ENCODE measurements at regions not wholly inside any gene's neighbourhood (a gene's known extent, or its start where the extent isn't known, plus 50 kb on each side); places are given as distances from the start of the nearest gene placed in this dataset.
"Not testable (repeated sequence)": the region's sequence is repeated elsewhere in the genome, so short reads cannot be mapped to it uniquely, and the experiment has no call there.

DNA sequence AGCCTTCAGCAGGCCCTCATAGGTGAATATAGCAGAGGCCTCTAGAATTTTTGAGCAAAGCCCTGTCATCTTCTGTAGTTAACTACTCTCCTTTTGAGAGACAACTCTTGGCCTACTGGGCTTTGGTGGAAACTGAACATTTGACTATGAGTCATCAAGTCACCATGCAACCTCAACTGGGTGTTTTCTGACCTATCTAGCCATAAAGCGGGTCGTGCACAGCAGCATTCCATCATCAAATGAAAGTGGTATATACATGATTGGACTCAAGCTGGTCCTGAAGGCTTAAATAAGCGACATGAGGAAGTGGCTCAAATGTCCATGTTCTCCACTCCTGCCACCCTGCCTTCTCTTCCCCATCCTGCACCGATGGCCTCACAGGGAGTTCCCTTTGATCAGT lies 1115.5 kb downstream of the TAF11L14 start:
- peak; percentile 69 for DNase-seq

GRCh38 chr5:18752317-18752716 lies 1118.1 kb downstream of the TAF11L14 start:
- no peak for DNase-seq

GRCh38 chr5:18754201-18754600 lies 1119.9 kb downstream of the TAF11L14 start:
- no peak for DNase-seq

DNA sequence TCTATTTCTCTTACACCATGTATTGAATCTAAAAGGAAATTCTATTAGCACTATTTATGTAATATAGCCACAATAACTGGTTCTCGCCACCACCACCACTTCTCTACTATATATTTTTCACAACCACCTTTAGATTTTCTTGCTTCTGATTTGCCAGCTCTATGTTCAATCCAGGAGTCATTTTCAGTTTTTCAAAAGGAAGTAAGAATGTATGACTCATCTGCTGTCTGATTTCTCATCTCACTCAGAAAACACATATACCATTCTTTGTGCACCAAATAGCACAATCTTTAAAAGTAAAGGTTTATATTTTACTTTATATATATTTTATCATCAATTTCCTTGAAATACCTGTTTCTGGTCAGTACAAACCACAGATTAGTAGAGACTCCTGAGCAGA lies 1127.5 kb downstream of the TAF11L14 start:
- peak; percentile 30 for DNase-seq

DNA sequence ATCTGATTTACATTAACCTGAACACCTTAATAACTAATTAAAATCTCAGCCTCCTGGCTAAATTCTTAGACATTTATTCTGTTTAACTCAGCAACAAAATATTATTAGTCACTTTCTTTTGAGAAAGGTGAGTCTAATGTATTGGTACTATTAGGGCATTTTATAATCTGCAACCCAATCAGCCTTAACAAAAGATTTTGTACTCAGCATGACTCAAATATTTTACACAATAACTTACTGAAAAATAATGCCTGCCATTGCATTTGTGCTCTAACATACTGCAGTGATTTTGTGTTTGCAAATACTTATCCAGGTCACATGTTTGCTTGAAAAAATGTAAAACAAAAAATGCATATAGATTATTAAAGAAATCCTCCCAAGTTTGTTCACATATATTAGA lies 1129.9 kb downstream of the TAF11L14 start:
- no peak for DNase-seq

GRCh38 chr5:18765304-18765703 lies 1131.0 kb downstream of the TAF11L14 start:
- DNase-seq = no peak

DNA sequence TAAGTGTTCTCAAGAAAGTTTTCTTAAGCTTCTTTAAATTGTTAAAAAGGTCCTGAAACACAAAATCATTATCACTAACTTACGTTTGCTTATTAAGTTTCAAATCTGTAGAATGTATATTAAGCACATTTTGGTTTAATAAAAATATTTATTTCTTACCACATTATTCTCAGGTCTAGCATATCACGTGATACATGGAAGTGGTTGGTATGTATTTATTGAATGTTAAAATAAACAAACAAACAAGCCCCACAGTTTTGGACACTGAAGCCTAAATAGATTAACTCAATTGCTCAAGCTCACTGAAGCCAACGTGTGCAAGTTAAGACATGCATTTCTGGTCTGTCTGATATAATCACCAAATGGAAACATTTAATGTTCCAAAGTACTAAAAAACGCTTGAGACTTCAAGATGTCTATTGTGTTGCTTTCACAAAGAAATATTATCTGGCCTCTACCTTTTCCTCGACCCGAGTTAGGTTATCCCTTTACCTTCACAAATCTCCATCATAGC lies 1136.9 kb downstream of the TAF11L14 start:
- no peak for DNase-seq

DNA sequence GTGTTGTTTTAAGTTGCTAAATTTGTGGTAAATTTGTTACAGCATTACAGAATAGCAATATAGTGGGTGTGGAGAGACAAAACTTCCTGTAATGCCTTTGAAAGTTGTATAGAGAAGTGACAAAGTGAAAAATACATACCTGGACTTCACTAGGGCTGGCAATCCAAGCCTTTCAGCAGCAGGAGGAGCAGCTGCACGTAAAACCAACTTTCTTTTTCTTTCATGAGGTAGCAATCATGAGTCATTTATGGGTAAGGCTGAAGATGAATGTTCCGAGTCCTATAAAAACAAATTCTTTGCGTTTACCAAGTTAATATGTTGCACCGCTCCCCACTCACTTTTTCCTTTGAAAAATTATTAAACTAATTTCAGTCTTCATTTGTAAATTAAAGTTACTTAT lies 1138.2 kb downstream of the TAF11L14 start:
- peak; percentile 30 for DNase-seq

GRCh38 chr5:18778225-18778624 lies 1144.0 kb downstream of the TAF11L14 start:
- no peak for DNase-seq

- no peak for DNase-seq
Measured at GRCh38 chr5:18789218-18789998, 1155.1 kb downstream of the TAF11L14 start.

DNA sequence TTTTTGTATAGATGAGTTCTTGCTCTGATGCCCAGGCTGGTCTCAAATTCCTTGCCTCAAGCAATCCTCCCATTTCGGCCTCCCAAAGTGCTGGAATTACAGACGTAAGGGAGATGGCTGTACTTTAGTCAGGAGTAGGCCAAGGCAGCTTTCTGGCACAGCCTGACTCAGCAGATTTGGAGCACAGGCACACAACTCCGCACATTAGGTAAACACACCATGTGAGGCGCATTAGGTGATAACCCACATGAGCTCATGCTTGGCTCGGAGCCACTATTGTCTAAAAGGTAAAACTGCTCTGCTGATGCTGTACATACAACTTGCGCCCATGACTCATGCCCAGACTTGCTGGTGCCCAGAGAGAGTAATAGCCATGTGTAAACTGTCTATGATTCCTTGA lies 1157.9 kb downstream of the TAF11L14 start:
- no peak for DNase-seq

GRCh38 chr5:18797222-18797621 lies 1163.0 kb downstream of the TAF11L14 start:
- DNase-seq = no peak

DNA sequence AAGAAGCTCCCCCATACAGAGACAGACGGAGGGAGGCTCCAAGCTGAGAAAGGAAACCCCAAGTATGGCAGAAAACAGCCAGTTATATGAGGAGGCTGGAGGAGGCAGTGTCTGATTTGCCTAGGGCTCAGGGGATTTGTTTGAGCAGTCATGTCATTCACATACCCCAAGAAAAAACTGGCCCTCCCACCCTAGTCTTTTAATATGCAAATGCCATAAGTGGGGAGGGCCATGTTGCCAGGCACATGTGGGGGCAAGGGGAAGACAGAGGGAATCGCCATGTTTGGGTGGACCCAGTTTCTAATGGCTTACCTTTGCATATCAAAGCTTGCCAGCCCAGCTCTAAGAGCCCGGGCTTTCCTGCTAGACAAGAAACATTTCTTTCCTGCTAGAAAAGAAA lies 1163.8 kb downstream of the TAF11L14 start:
- DNase-seq = no peak

- no peak for DNase-seq
Measured at GRCh38 chr5:18799482-18800128, 1165.3 kb downstream of the TAF11L14 start.

DNA sequence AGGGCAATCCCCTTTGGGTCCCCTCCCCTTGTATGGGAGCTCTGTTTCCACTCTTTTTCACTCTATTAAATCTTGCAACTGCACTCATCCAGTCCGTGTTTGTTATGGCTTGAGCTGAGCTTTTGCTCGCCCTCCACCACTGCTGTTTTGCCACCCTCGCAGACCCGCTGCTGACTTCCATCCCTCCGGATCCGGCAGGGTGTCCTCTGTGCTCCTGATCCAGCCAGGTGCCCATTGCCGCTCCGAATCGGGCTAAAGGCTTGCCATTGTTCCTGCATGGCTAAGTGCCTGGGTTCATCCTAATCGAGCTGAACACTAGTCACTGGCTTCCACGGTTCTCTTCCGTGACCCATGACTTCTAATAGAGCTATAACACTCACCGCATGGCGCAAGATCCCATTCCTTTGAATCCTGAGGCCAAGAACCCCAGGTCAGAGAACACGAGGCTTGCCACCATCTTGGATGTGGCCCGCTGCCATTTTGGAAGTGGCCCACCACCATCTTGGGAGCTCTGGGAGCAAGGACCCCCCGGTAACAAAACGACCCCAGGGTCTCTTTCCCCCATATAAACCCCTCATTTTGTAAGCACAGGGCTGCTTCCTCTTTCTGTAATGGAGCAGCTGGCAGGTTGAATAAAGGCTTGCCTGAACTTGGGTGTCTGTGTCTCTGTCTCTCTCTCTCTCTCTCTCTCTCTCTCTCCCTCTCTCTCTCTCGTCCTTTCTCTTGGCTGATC lies 1166.2 kb downstream of the TAF11L14 start:
- no peak for DNase-seq

DNA sequence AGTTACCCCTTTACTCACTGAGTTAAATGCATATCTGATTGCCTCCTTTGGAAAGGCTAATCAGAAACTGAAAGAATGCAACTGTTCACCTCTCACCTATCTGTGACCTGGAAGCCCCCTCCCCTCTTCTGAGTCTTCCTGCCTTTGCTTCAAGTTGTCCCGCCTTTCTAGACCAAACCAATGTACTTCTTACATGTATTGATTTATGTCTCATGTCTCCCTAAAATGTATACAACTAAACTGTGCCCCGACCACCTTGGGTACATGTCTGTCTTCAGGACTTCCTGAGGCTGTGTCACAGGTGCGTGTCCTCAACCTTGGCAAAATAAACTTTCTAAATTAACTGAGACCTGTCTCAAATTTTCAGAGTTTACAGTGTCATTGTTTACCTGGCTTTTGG lies 1167.2 kb downstream of the TAF11L14 start:
- DNase-seq = not testable (repeated sequence)

DNA sequence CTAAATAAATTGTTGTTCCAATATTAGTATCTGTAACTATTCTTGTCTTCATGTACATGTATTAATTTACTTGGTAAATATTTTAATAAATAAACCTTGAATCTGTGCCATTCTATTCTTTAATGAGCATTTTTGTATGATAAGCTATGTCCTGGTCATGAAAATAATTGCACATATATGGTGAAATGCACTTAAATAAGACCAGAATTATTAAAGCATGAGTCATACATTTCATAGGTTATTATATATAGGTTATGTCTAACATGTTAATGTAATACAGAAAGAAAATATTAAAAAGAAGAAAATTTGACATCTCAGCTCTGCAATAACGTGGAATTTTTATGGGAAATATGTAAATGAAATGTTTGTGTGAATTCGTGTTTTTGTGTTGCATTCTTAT lies 1168.1 kb downstream of the TAF11L14 start:
- no peak for DNase-seq

GRCh38 chr5:18805376-18805775 lies 1171.1 kb downstream of the TAF11L14 start:
- DNase-seq = no peak

- no peak for DNase-seq
Measured at GRCh38 chr5:18807256-18808149, 1173.2 kb downstream of the TAF11L14 start.

DNA sequence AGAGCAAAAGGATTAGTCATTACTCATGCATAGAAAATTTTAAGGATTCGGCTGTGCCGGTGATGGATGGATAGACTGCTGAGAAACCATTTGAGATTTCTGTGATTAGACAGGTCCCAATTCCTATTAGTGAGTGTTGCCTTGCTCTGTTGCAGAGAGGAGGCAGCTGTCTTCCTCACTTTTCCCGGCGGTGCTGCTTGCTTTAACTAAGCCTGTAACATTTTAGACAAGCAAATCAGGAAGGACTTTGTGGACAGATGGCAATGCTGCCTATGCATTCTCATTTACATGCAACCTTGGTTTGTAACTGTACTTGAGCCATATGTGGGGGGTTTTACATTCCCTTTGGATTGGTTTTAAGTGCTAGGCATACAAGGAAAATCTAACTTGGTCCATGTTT lies 1176.3 kb downstream of the CDH18 start:
- no peak for DNase-seq

DNA sequence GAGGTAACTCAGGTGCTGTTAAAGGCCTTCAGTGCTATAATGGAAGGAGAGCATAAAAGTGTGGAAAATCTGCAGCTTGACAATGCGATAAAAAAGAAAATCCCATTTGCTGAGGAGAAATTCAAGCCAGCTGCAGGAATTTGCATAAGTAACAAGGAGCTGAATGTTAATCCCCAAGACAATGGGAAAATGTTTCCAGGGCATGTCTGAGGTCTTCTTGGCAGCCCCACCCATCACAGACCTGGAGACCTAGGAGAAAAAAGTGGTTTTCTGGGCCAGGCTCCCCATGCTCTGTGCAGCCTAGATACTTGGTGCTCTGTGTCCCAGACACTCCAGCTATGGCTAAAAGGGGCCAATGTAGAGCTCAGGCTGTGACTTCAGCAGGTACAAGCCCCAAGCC lies 1159.6 kb downstream of the CDH18 start:
- no peak for DNase-seq

DNA sequence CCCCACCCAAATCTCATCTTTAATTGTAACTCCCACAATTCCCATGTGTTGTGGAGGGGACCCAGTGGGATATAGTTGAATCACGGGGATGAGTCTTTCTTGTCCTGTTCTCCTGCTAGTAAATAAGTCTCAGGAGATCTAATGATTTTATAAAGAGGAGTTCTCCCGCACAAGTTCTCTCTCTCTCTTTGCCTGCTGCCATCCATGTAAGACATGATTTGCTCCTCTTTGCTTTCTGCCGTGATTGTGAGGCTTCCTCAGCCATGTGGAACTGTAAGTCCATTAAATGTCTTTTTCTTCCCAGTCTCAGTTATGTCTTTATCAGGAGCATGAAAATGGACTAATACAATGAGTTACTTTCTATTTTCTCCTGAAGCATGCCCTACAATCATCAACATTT lies 1158.5 kb downstream of the CDH18 start:
- no peak for DNase-seq

DNA sequence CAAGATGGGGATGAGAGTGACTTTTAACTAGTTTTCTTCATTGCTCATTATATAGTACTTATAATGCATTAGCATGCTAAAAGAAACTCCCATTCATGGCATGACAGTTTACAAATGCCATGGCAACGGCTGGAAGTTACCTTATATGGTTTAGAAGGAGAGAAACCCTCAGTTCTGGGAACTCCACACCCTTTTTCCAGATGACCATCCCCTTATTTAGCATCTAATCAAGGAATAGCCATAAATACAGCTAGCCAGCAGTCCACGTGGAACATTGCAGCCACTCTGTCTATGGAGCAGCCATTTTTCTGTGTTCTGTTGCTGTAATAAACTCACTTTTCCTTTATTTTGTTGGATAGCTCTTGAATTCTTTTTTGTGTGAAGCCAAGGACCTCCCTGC lies 1137.8 kb downstream of the CDH18 start:
- DNase-seq = no peak
